H1 (cell line): ENCODE measurements at regions not wholly inside any gene's neighbourhood (a gene's known extent, or its start where the extent isn't known, plus 50 kb on each side); places are given as distances from the start of the nearest gene placed in this dataset.
A peak's percentile ranks its signal among the peaks of the same experiment; 100 is the strongest.

ENCODE experiments used
- BCL11A ChIP-seq, 2 experiments: IDR thresholded peaks; one replicate each; pipeline ENCODE4 v1.6.1; 2011; ENCODE audit warnings: low read depth in 2 of 2, low read length in 2 of 2, mild to moderate bottlenecking in 2 of 2
- CEBPB ChIP-seq: IDR thresholded peaks from 2 replicates; pipeline ENCODE4 v1.6.1; 2012; ENCODE audit warnings: low read depth, low read length
- CHD1 ChIP-seq: IDR thresholded peaks from 2 replicates; pipeline ENCODE4 v1.6.1; 2012; ENCODE audit warnings: low read depth, low read length, improper control_type of control experiment
- EGR1 ChIP-seq: IDR thresholded peaks from 2 replicates; pipeline ENCODE4 v1.6.1; 2011; ENCODE audit warnings: low read depth, low read length, borderline replicate concordance
- MAFK ChIP-seq: IDR thresholded peaks from 2 replicates; pipeline ENCODE4 v1.6.1; 2012; ENCODE audit warnings: low read depth, mild to moderate bottlenecking, improper control_type of control experiment, low read length
- NANOG ChIP-seq: IDR thresholded peaks from 2 replicates; pipeline ENCODE4 v1.6.1; 2011; ENCODE audit warnings: low read length, low read depth, mild to moderate bottlenecking, inconsistent platforms; ENCODE audit not compliant: insufficient read depth, poor library complexity, severe bottlenecking
- POU5F1 ChIP-seq: IDR thresholded peaks from 2 replicates; pipeline ENCODE4 v1.6.1; 2011; ENCODE audit warnings: low read depth, mild to moderate bottlenecking, low read length, moderate library complexity
- SP1 ChIP-seq: IDR thresholded peaks from 2 replicates; pipeline ENCODE4 v1.6.1; 2011; ENCODE audit warnings: low read depth, low read length
- SP4 ChIP-seq: IDR thresholded peaks from 2 replicates; pipeline ENCODE4 v1.6.1; 2012; ENCODE audit warnings: low read length, inconsistent platforms
- TCF12 ChIP-seq: IDR thresholded peaks from 2 replicates; pipeline ENCODE4 v1.6.1; 2011; ENCODE audit warnings: low read depth, mild to moderate bottlenecking, low read length
- TEAD4 ChIP-seq: IDR thresholded peaks from 2 replicates; pipeline ENCODE4 v1.6.1; 2012; ENCODE audit warnings: low read depth, low read length, inconsistent platforms, mixed read lengths
- TF ChIP-seq, protein P1 (sequence below): fragments of 300-600 bp; sonication (generic); IDR thresholded peaks from 2 replicates; pipeline ENCODE4 v1.7.1; 2012; ENCODE audit warnings: low read length, moderate library complexity, mild to moderate bottlenecking, inconsistent platforms; ENCODE audit not compliant: insufficient replicate concordance
- TF ChIP-seq, protein P2 (sequence below): IDR thresholded peaks from 2 replicates; pipeline ENCODE4 v1.6.1; 2011; ENCODE audit warnings: low read depth, mild to moderate bottlenecking, low read length; ENCODE audit not compliant: insufficient read depth

DNA sequence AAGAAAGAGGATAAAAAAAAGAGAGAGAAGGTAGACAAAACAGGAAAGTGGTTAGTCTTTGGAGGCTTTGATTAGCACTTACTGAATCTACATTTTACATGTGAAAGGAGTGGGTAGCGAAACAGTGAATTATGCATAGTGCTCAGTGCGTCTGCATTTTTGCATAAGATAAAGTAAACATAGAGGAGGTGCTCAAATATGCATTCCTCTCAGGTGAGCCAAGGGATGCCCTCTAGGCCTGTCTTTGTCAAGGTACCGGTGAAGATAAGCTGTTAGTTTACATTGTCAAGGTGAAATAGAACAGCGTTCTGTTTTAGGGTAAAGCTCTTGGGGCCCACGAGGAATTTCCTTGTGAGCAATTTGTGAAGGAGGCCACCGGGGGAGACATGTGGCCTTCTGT, 260.6 kb downstream of the TRIML1 start (continued):
- TF ChIP-seq, protein P1, sequence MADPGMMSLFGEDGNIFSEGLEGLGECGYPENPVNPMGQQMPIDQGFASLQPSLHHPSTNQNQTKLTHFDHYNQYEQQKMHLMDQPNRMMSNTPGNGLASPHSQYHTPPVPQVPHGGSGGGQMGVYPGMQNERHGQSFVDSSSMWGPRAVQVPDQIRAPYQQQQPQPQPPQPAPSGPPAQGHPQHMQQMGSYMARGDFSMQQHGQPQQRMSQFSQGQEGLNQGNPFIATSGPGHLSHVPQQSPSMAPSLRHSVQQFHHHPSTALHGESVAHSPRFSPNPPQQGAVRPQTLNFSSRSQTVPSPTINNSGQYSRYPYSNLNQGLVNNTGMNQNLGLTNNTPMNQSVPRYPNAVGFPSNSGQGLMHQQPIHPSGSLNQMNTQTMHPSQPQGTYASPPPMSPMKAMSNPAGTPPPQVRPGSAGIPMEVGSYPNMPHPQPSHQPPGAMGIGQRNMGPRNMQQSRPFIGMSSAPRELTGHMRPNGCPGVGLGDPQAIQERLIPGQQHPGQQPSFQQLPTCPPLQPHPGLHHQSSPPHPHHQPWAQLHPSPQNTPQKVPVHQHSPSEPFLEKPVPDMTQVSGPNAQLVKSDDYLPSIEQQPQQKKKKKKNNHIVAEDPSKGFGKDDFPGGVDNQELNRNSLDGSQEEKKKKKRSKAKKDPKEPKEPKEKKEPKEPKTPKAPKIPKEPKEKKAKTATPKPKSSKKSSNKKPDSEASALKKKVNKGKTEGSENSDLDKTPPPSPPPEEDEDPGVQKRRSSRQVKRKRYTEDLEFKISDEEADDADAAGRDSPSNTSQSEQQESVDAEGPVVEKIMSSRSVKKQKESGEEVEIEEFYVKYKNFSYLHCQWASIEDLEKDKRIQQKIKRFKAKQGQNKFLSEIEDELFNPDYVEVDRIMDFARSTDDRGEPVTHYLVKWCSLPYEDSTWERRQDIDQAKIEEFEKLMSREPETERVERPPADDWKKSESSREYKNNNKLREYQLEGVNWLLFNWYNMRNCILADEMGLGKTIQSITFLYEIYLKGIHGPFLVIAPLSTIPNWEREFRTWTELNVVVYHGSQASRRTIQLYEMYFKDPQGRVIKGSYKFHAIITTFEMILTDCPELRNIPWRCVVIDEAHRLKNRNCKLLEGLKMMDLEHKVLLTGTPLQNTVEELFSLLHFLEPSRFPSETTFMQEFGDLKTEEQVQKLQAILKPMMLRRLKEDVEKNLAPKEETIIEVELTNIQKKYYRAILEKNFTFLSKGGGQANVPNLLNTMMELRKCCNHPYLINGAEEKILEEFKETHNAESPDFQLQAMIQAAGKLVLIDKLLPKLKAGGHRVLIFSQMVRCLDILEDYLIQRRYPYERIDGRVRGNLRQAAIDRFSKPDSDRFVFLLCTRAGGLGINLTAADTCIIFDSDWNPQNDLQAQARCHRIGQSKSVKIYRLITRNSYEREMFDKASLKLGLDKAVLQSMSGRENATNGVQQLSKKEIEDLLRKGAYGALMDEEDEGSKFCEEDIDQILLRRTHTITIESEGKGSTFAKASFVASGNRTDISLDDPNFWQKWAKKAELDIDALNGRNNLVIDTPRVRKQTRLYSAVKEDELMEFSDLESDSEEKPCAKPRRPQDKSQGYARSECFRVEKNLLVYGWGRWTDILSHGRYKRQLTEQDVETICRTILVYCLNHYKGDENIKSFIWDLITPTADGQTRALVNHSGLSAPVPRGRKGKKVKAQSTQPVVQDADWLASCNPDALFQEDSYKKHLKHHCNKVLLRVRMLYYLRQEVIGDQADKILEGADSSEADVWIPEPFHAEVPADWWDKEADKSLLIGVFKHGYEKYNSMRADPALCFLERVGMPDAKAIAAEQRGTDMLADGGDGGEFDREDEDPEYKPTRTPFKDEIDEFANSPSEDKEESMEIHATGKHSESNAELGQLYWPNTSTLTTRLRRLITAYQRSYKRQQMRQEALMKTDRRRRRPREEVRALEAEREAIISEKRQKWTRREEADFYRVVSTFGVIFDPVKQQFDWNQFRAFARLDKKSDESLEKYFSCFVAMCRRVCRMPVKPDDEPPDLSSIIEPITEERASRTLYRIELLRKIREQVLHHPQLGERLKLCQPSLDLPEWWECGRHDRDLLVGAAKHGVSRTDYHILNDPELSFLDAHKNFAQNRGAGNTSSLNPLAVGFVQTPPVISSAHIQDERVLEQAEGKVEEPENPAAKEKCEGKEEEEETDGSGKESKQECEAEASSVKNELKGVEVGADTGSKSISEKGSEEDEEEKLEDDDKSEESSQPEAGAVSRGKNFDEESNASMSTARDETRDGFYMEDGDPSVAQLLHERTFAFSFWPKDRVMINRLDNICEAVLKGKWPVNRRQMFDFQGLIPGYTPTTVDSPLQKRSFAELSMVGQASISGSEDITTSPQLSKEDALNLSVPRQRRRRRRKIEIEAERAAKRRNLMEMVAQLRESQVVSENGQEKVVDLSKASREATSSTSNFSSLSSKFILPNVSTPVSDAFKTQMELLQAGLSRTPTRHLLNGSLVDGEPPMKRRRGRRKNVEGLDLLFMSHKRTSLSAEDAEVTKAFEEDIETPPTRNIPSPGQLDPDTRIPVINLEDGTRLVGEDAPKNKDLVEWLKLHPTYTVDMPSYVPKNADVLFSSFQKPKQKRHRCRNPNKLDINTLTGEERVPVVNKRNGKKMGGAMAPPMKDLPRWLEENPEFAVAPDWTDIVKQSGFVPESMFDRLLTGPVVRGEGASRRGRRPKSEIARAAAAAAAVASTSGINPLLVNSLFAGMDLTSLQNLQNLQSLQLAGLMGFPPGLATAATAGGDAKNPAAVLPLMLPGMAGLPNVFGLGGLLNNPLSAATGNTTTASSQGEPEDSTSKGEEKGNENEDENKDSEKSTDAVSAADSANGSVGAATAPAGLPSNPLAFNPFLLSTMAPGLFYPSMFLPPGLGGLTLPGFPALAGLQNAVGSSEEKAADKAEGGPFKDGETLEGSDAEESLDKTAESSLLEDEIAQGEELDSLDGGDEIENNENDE = peak; percentile 89
- TF ChIP-seq POU5F1 = peak; percentile 90
- 0 out of 2 replicates have a peak, but pooled peaks have one; percentile 60 for TF ChIP-seq SP1
- TF ChIP-seq TEAD4 = peak; percentile 95
- no peak for TF ChIP-seq CEBPB
- TF ChIP-seq BCL11A (IDR thresholded peaks at IDR 0.05; ENCODE audit: low read depth in 2 of 2, low read length in 2 of 2) = peak in 1 of 2 experiments; percentile 5
- TF ChIP-seq, protein P2, sequence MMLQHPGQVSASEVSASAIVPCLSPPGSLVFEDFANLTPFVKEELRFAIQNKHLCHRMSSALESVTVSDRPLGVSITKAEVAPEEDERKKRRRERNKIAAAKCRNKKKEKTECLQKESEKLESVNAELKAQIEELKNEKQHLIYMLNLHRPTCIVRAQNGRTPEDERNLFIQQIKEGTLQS = no peak
- no peak for TF ChIP-seq EGR1
- TF ChIP-seq CHD1 = no peak
- no peak for TF ChIP-seq SP4
- no peak for TF ChIP-seq MAFK
- TF ChIP-seq NANOG = peak; percentile 60
- TF ChIP-seq TCF12 = 0 out of 2 replicates have a peak, but pooled peaks have one; percentile 48
